Ovary (tissue), 3 donors: ENCODE measurements at regions not wholly inside any gene's neighbourhood (a gene's known extent, or its start where the extent isn't known, plus 50 kb on each side); places are given as distances from the start of the nearest gene placed in this dataset.

Experiments used
- POLR2A ChIP-seq: fragments of 450-650 bp; IDR thresholded peaks from one replicate; pipeline ENCODE4 v1.6.1; 2017; ENCODE audit warnings: antibody characterized with exemption, mild to moderate bottlenecking, moderate library complexity
- TF ChIP-seq, protein P1 (sequence below), 3 donors: fragments of 450-650 bp in 2 of 3; fragments of 200-600 bp in 1 of 3; IDR thresholded peaks; one replicate each; pipeline versions ENCODE4 v1.5.1 to v1.8.0; 2016 to 2022; ENCODE audit warnings: antibody characterized with exemption in 3 of 3, mild to moderate bottlenecking in 1 of 3
- donor health status: DM: no; HTN: no; CAD: no.

DNA sequence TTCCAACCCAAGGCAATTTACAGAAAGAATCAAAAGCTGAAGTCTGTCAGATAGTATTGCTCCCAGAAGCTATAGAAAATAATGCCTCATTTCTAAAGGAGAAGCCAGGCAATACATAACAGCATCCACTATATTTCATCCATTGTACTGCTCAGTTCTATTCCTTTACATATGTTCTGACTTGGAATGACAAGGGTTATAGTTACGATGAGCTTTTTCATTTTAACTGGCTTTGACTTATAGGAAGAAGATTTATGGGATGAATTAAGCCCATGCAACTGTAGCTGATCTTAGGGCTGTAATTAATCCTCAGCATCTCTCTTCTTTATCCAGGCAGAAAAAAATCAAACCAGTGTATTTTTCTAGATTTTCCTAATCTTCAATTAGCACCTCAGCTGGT, 676.3 kb upstream of the CCDC54 start:
- TF ChIP-seq, protein P1, sequence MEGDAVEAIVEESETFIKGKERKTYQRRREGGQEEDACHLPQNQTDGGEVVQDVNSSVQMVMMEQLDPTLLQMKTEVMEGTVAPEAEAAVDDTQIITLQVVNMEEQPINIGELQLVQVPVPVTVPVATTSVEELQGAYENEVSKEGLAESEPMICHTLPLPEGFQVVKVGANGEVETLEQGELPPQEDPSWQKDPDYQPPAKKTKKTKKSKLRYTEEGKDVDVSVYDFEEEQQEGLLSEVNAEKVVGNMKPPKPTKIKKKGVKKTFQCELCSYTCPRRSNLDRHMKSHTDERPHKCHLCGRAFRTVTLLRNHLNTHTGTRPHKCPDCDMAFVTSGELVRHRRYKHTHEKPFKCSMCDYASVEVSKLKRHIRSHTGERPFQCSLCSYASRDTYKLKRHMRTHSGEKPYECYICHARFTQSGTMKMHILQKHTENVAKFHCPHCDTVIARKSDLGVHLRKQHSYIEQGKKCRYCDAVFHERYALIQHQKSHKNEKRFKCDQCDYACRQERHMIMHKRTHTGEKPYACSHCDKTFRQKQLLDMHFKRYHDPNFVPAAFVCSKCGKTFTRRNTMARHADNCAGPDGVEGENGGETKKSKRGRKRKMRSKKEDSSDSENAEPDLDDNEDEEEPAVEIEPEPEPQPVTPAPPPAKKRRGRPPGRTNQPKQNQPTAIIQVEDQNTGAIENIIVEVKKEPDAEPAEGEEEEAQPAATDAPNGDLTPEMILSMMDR (IDR thresholded peaks at IDR 0.05): no peak
- TF ChIP-seq POLR2A: no peak
